Lower lobe of right lung (tissue), 2 donors: ENCODE measurements at regions not wholly inside any gene's neighbourhood (a gene's known extent, or its start where the extent isn't known, plus 50 kb on each side); places are given as distances from the start of the nearest gene placed in this dataset.
A peak's percentile ranks its signal among the peaks of the same experiment; 100 is the strongest.
"Not testable (repeated sequence)": the region's sequence is repeated elsewhere in the genome, so short reads cannot be mapped to it uniquely, and the experiment has no call there.

Experiments
- ATAC-seq, 2 donors: fragments of 200-7000 bp; cut with Tn5 transposase; one replicate each; pipeline ENCODE4 v1.9.1; 2020 to 2022; ENCODE audit warnings: mild to moderate bottlenecking in 2 of 2, moderate library complexity in 2 of 2
- DNase-seq: peaks from one replicate; pipeline ENCODE4 v3.0.0-alpha.2; 2020
- H3K27ac ChIP-seq: fragments of 200-600 bp; one replicate; pipeline ENCODE4 v1.8.0; 2022
- H3K27me3 ChIP-seq: fragments of 200-600 bp; one replicate; pipeline ENCODE4 v1.8.0; 2022; ENCODE audit warnings: low read depth
- H3K36me3 ChIP-seq: fragments of 200-600 bp; one replicate; pipeline ENCODE4 v1.8.0; 2022; ENCODE audit warnings: mild to moderate bottlenecking
- H3K4me1 ChIP-seq: fragments of 200-600 bp; one replicate; pipeline ENCODE4 v1.8.0; 2022
- H3K4me3 ChIP-seq: fragments of 200-600 bp; one replicate; pipeline ENCODE4 v1.8.0; 2022; ENCODE audit warnings: mild to moderate bottlenecking
- H3K9me3 ChIP-seq: fragments of 200-600 bp; one replicate; pipeline ENCODE4 v1.8.0; 2022
- intact Hi-C: fragments of 100-400 bp; cut with DNase I; formaldehyde crosslinking; loops from one replicate; pipeline ENCODE4 v1.11.0; 2022
- TF ChIP-seq, protein P1 (sequence below): fragments of 200-600 bp; IDR thresholded peaks from one replicate; pipeline ENCODE4 v1.8.0; 2022; ENCODE audit warnings: antibody characterized with exemption, mild to moderate bottlenecking
- donor health status: DM: no; HTN: yes; CAD: no; lungs with severe emphysema.

DNA sequence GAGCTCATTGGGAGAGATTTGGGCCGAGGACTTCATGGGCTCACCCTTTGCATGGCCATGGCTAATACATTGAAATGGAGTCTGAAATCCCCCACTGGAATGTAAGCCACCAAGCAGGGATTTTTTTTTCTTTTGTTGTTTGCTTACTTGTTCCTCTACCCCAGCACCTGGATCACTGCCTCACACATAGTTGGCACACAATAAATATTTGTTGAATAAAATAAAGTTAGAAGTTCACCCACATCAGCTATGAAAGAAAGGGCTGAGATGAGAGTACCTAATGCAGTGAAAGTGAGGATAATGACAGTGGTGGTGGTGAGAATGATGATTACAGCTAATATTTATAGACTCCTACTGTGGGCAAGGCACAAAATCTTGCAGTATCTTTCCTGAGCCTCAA, 98.1 kb upstream of the ANXA1 start:
- ATAC-seq = no peak
- Histone ChIP-seq H3K27ac (no peak overlapping the region), H3K4me3 (no peak overlapping the region), H3K27me3 (no peaks in the 10 kb centered on the region), H3K9me3 (no peaks in the 10 kb centered on the region), H3K4me1 (no peaks in the 10 kb centered on the region), H3K36me3 (no peaks in the 10 kb centered on the region)
- no peak for DNase-seq
- TF ChIP-seq, protein P1, sequence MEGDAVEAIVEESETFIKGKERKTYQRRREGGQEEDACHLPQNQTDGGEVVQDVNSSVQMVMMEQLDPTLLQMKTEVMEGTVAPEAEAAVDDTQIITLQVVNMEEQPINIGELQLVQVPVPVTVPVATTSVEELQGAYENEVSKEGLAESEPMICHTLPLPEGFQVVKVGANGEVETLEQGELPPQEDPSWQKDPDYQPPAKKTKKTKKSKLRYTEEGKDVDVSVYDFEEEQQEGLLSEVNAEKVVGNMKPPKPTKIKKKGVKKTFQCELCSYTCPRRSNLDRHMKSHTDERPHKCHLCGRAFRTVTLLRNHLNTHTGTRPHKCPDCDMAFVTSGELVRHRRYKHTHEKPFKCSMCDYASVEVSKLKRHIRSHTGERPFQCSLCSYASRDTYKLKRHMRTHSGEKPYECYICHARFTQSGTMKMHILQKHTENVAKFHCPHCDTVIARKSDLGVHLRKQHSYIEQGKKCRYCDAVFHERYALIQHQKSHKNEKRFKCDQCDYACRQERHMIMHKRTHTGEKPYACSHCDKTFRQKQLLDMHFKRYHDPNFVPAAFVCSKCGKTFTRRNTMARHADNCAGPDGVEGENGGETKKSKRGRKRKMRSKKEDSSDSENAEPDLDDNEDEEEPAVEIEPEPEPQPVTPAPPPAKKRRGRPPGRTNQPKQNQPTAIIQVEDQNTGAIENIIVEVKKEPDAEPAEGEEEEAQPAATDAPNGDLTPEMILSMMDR = no peak
- intact Hi-C loops = no loop called here

GRCh38 chr9:73050887-73051550, 98.2 kb upstream of the ALDH1A1 start:
- intact Hi-C loops = no loop called here
- Histone ChIP-seq H3K4me3 (no peak overlapping the region), H3K36me3 (no peaks in the 10 kb centered on the region), H3K9me3 (no peaks in the 10 kb centered on the region), H3K27ac (no peak overlapping the region), H3K27me3 (peaks cover 4% of the 10 kb centered on the region), H3K4me1 (no peaks in the 10 kb centered on the region)
- no peak for ATAC-seq
- TF ChIP-seq, protein P1 = no peak
- DNase-seq = no peak

DNA sequence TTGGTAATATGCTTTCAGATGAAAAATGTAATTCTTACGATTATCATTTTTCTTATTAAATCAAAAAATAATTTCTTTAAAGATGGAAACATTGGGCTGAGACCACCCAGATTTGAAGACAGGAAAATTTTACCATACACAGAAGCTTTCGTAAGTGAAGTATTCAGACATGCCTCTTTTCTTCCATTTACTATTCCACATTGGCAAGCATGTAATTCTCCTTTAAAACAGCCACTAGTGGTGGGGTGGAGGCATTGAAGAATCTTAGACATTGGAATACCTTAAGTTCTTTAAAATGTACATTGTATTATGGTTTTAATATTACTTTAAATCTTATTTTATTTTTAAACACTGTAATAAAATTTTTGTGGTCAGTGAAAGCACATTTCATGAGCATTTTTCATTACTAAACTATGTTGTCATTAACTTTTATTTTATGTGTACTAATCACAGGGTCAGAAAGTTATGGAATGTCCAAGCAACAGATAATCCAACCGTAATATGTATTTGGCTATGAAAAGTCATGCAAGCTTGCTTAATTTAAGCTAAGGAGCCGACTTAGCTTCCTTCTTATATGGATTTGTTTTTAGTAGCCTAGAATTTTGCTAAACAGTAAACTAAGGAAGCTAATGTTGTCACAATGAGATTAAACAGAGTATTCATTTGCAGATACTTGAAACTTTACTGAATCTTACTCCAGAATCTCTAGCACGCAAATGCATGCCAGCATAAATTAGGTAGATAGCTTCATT, 97.4 kb upstream of the ALDH1A1 start:
- peaks cover 4% of the 10 kb centered on the region for H3K27me3 ChIP-seq
- no peaks in the 10 kb centered on the region for H3K4me1 ChIP-seq
- ATAC-seq (no peak), DNase-seq (no peak)
- TF ChIP-seq, protein P1 = no peak
- no peaks in the 10 kb centered on the region for H3K36me3 ChIP-seq
- peak overlapping the region; percentile 10 for H3K27ac ChIP-seq
- H3K4me3 ChIP-seq = no peak overlapping the region
- H3K9me3 ChIP-seq = no peaks in the 10 kb centered on the region
- intact Hi-C loops = no loop called here

GRCh38 chr9:73049280-73049679, 96.4 kb upstream of the ALDH1A1 start:
- intact Hi-C loops = no loop called here
- Histone ChIP-seq H3K27ac (no peak overlapping the region), H3K36me3 (no peaks in the 10 kb centered on the region), H3K4me3 (no peak overlapping the region), H3K27me3 (peaks cover 4% of the 10 kb centered on the region), H3K4me1 (no peaks in the 10 kb centered on the region), H3K9me3 (no peaks in the 10 kb centered on the region)
- DNase-seq (no peak), ATAC-seq (no peak)
- TF ChIP-seq, protein P1 = no peak

DNA sequence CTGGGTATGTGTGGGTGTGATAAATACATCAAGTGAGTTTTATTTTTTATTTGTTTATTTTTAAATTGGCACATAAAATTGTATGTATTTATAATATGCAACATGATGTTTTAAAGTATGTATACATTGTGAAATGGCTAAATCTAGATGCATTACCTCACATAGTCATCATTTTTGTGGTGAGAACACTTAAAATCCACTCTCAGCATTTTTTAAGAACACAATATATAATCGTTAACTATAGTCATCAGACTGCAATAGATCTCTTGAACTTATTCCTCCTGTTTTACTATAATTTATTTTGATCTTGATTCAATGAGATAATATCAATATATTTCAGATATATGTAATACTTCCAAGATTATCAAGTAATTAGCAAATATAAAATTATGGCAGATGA, 93.9 kb upstream of the ALDH1A1 start:
- no peak overlapping the region for H3K27ac ChIP-seq
- no peak overlapping the region for H3K4me3 ChIP-seq
- H3K36me3 ChIP-seq = no peaks in the 10 kb centered on the region
- TF ChIP-seq, protein P1 = no peak
- DNase-seq (no peak), ATAC-seq (no peak)
- no peaks in the 10 kb centered on the region for H3K4me1 ChIP-seq
- H3K27me3 ChIP-seq = peaks cover 4% of the 10 kb centered on the region
- no peaks in the 10 kb centered on the region for H3K9me3 ChIP-seq
- intact Hi-C loops = no loop called here

- H3K27me3 ChIP-seq, DNase-seq, H3K27ac ChIP-seq, H3K4me3 ChIP-seq, H3K4me1 ChIP-seq, ATAC-seq, H3K36me3 ChIP-seq, intact Hi-C loops, H3K9me3 ChIP-seq: not testable (repeated sequence)
Measured at GRCh38 chr9:73044776-73045175, 91.9 kb upstream of the ALDH1A1 start.
